ENCODE measurements at regions not wholly inside any gene's neighbourhood (a gene's known extent, or its start where the extent isn't known, plus 50 kb on each side); places are given as distances from the start of the nearest gene placed in this dataset.
A peak's percentile ranks its signal among the peaks of the same experiment; 100 is the strongest.

DNA sequence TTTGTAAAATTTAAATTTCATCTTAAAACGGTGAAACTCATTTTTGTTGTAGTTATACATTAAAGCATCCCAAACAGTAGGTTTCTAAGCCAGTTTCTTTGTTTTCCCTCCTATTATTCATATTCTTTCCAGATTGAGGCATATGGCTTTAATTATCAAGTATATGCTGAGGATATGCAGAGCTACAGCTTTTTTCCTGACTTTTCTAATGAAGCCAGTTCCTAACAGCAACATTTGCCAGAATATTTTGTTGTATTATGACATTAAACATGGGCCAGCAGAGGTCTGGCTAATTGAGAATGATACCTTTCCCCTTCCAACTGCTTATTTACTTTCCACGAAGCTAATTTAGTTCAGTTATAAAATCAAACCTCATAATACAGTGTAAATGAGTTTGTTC is 75.3 kb downstream of the SLIT2 start:
- DNase-seq (ENCODE audit: low read depth, low spot score): no peak
- Mint-ChIP-seq H3K4me3 (no peak overlapping the region), H3K9me3 (no peaks in the 10 kb centered on the region), H3K4me1 (no peaks in the 10 kb centered on the region), H3K27ac (ENCODE audit: unreplicated experiment) (no peak overlapping the region), H3K36me3 (ENCODE audit: low read depth) (no peaks in the 10 kb centered on the region), H3K27me3 (ENCODE audit: low read depth) (no peaks in the 10 kb centered on the region)
- TF ChIP-seq, protein P1, sequence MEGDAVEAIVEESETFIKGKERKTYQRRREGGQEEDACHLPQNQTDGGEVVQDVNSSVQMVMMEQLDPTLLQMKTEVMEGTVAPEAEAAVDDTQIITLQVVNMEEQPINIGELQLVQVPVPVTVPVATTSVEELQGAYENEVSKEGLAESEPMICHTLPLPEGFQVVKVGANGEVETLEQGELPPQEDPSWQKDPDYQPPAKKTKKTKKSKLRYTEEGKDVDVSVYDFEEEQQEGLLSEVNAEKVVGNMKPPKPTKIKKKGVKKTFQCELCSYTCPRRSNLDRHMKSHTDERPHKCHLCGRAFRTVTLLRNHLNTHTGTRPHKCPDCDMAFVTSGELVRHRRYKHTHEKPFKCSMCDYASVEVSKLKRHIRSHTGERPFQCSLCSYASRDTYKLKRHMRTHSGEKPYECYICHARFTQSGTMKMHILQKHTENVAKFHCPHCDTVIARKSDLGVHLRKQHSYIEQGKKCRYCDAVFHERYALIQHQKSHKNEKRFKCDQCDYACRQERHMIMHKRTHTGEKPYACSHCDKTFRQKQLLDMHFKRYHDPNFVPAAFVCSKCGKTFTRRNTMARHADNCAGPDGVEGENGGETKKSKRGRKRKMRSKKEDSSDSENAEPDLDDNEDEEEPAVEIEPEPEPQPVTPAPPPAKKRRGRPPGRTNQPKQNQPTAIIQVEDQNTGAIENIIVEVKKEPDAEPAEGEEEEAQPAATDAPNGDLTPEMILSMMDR (conservative IDR thresholded peaks at IDR 0.05): no peak

DNA sequence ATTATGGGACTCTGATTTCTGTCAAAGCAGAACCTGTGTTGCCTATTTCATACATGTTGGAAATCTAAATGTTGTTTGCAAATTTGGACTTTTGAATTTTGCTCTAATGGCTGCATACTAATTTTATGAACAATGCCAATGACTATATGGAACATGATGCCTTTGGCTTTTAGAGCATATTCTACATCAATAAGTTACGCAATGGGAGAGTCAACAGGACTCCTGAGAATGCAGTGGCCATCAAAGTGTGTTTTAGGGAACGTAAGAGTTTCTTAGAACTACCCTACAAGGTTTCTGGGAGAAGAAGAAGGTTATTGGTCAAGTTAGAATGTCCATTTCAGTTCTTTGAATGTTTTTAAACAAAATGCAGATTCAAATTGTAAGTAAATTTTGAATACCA is 76.1 kb downstream of the SLIT2 start:
- no peak overlapping the region for H3K4me3 Mint-ChIP-seq
- no peaks in the 10 kb centered on the region for H3K27me3 Mint-ChIP-seq (ENCODE audit: low read depth)
- TF ChIP-seq, protein P1 (conservative IDR thresholded peaks at IDR 0.05): no peak
- H3K27ac Mint-ChIP-seq (ENCODE audit: unreplicated experiment): no peak overlapping the region
- no peak for DNase-seq (ENCODE audit: low read depth, low spot score)
- no peaks in the 10 kb centered on the region for H3K36me3 Mint-ChIP-seq (ENCODE audit: low read depth)
- peaks cover 3% of the 10 kb centered on the region for H3K4me1 Mint-ChIP-seq
- no peaks in the 10 kb centered on the region for H3K9me3 Mint-ChIP-seq

DNA sequence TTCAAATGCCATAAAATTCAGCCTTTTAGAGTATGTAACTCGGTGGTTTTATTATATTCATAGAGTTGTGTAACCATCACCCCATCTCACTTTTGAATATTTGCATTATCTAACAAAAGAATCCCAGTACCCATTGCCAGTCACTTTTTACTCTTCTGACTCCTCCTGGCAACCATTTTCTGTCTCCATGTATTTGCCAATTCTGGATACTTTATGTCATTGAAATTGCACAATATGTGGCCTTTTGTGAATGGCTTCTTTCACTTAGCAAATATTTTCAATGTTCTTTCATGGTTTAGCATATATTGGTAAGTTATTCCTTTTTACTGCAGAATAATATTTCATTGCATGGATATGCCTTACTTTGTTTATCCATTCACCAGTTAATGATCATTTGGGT is 79.9 kb downstream of the SLIT2 start:
- TF ChIP-seq, protein P1 (conservative IDR thresholded peaks at IDR 0.05): no peak
- Mint-ChIP-seq H3K4me3 (no peak overlapping the region), H3K4me1 (peaks cover 11% of the 10 kb centered on the region)

DNA sequence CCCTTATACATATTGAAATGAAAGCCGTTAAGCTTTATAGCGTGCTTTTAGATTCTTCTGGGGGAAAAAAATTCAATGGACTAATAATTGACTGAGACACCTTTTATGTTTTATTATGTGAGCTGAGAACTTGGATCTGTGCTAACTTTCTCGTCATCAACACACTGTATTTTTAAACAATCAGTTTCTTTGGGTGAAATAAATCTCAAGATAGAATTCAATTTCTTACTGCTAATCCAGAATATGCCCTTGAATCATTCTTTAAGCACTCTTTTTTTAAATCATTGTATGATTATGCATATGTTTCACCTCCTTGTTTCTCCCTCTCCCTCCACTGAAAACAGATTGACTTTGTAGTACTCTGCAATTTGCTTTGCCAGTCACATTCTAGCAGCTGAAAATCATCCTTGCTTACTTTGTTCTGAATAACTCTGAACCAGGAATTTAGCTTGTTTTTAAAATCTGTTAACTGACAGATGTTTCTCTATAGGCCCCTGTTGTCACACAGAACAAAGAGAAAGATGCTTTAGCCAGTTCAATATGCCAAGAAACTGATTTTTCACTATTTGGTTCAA is 81.5 kb downstream of the SLIT2 start:
- peak overlapping the region; percentile 9 for H3K27ac Mint-ChIP-seq (ENCODE audit: unreplicated experiment)

More for the DNA sequence above, 79.9 kb downstream of the SLIT2 start:
- no peak overlapping the region for H3K27ac Mint-ChIP-seq (ENCODE audit: unreplicated experiment)
- no peak for DNase-seq (ENCODE audit: low read depth, low spot score)
- no peaks in the 10 kb centered on the region for H3K36me3 Mint-ChIP-seq (ENCODE audit: low read depth)
- H3K27me3 Mint-ChIP-seq (ENCODE audit: low read depth): no peaks in the 10 kb centered on the region
- peaks cover 4% of the 10 kb centered on the region for H3K9me3 Mint-ChIP-seq

DNA sequence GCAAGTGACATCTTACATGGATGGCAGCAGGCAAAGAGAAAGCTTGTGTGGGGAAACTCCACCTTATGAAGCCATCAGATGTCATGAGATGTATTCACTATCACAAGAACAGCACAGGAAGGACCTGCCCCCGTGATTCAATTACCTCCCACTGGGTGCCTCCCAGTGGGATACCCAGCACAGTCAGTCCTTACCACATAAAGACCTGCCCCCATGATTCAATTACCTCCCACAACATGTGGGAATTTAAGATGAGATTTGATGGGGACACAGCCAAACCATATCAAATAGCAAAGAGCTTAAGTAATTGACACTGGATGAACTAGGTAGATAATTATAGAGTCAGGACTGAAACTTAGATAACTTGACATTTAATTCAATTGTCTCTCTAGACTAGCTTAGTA is 85.6 kb downstream of the SLIT2 start:
- Mint-ChIP-seq H3K27ac (ENCODE audit: unreplicated experiment) (no peak overlapping the region), H3K4me1 (peaks cover 24% of the 10 kb centered on the region), H3K36me3 (ENCODE audit: low read depth) (no peaks in the 10 kb centered on the region), H3K4me3 (no peak overlapping the region), H3K27me3 (ENCODE audit: low read depth) (no peaks in the 10 kb centered on the region), H3K9me3 (peaks cover 11% of the 10 kb centered on the region)
- DNase-seq (ENCODE audit: low read depth, low spot score): no peak
- TF ChIP-seq, protein P1 (conservative IDR thresholded peaks at IDR 0.05): no peak

More for the DNA sequence above, 81.5 kb downstream of the SLIT2 start:
- no peak for DNase-seq (ENCODE audit: low read depth, low spot score)
- Mint-ChIP-seq H3K4me3 (no peak overlapping the region), H3K36me3 (ENCODE audit: low read depth) (no peaks in the 10 kb centered on the region), H3K9me3 (peaks cover 8% of the 10 kb centered on the region), H3K27me3 (ENCODE audit: low read depth) (no peaks in the 10 kb centered on the region), H3K4me1 (peaks cover 11% of the 10 kb centered on the region)
- TF ChIP-seq, protein P1 (conservative IDR thresholded peaks at IDR 0.05): no peak

Measured in neural crest cell (in vitro differentiated cells).